NCI-H1105 treated with DMSO at 0.1 percent for 48 hours (cell line): ENCODE measurements at regions not wholly inside any gene's neighbourhood (a gene's known extent, or its start where the extent isn't known, plus 50 kb on each side); places are given as distances from the start of the nearest gene placed in this dataset.

Experiments
- DNase-seq: peaks from one replicate; lab custom pipeline; 2025; lab: John Stamatoyannopoulos, UW

GRCh38 chr9:86830356-86830755 lies 117.0 kb downstream of the GAS1 start:
- DNase-seq: no peak

DNA sequence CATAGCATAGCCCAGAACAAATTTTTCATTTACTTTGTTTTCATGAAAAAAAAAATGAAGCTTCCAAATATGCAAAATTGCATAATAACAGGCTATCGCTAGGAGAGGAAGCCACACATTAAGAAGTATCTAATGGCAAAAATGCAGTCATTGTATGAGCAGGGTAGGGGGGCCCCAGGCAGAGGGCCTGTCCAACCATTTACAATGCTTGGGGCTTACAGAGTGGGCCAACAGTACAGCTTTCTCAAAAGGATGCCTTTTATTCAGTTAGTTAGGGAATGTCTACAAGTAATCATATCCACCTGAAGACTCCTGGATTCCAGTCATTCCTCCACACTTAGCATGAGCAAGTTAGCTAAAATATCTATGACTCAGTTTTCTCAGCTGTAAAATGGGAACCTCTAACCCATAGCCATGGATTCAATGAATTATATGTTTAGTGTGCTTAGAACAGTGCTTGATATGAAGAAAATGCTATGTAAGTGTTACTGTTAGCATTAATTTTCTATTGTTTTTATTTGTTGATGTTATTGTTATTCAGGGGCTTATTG lies 117.7 kb downstream of the GAS1 start:
- DNase-seq: no peak

DNA sequence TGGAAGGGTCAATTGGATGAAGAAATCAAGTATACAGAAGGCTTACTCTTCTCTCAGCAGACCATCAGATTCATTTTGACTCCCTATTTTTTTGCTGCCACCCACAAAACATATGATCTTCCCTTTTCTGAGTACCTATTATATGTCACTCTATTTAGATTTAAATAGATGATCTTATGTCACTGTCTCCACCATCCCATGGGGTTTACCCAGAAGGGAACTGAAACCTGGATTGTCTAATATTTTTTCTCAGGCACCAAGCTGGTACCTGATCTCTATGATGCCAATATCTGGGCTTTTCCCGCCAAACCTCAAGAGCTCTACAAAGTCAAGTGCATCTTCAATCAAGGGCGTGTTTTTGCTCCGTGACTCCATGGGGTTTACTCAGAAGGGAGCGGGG lies 118.7 kb downstream of the GAS1 start:
- no peak for DNase-seq

GRCh38 chr9:86827893-86828292 lies 119.4 kb downstream of the GAS1 start:
- no peak for DNase-seq

GRCh38 chr9:86825299-86825698 lies 122.0 kb downstream of the GAS1 start:
- no peak for DNase-seq

DNA sequence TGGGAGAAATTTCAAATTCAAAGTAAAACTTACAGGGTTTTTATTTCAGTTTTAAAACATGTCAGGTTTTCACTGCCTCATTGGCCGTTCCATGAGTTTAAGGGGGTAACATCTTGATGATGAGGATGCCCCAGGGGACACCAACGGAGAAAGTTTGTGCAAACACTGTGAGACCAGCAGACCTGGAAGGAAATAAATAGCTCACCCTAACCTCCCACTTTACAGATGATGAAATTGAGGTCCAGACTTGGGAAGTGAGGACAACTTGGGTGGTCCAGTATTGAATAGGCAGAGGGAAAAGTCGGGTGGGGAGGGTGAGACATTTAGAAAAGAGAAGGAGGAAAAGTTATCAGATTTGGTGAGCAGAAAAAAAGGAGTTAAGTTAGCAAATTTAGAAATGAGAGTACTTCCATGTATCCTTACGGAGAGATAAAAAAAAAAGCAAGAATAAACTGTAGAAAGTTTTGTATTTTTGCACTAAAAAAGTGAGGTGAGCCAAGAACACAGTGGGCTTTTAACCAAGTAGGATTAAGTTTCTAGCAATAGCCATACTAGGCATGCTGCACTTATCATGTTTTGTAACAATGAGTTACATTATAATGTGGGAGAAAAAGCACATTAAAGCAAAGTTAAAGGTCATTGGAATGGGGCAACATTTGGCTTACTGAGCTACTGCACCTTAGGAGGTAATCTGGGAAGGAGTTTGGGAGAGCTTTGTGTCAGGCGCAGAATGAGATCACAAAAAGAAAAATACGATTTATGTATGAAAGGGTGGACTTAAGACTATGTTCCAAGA lies 125.1 kb downstream of the GAS1 start:
- DNase-seq: no peak

- DNase-seq: no peak
These were observed 126.1 kb downstream of the GAS1 start for GRCh38 chr9:86821006-86821845.

GRCh38 chr9:86819552-86819951 lies 127.8 kb downstream of the GAS1 start:
- no peak for DNase-seq

- no peak for DNase-seq
These were observed 128.7 kb downstream of the GAS1 start for GRCh38 chr9:86818636-86819035.

DNA sequence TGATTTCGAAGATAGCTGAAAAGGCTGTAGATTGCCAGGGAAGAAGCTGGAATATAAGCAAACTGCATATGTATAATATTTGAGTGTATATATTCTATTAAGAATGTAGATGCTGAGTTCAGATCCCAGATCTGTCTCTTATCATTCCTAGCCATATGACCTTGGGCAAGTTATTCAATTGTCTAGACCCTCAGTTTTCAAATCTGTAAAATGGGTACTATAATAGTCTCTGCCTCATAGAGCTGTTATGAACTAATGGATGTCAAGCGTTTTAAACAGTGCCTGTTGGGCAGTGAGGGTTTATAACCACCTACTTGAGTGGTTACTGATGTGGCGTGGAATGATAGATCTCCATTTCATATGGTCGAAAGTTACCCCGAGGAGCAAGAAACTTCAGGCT lies 130.4 kb downstream of the GAS1 start:
- no peak for DNase-seq

- no peak for DNase-seq
These were observed 130.9 kb downstream of the GAS1 start for GRCh38 chr9:86816366-86816765.

DNA sequence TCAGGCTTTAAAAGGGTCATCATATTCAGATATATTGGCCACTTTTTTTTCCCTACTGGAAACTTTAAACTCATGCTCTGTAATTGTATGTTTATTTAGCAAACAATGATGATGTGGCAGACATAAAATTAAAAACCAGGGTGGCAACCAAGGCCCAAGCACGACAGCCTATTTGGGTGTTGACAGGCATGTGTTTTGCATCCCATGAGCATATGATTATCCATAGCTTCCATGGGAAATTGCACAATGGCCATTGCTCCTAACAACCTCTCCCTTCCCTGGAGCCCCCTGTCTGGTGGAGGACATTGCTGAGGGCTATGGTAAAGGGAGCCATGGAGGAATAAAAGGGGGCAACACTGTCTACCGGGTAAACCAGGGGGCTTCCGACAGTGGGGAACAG lies 134.7 kb downstream of the GAS1 start:
- no peak for DNase-seq

DNA sequence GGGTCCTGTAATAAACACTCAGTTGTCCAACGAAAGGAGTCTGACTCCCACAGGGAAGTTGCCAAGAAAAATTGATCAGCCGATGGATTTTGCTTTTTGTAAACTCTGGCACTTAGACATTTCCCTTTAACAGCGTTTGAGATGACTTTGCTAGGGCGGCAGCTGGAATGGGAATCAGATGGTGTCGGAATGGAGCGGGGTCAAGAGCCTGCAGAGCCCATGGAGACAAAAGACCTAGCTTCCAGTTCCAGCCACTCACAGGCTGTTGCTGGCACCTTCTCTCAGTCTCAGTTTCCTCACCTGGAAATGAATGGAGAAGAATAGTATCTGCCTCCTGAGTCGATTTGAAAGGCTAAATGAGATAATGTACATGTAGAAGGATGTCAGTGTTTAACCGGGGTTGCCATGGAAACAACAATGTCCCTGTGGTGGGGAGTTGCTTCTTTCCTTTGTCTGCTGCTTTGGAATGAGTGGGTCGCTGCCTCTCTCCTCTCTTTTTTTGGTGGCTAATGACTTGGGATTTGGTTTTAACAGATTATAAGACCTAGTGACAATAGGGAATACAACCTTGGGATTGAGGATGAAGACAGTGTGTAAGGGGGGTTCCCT lies 137.4 kb downstream of the GAS1 start:
- DNase-seq: no peak

- DNase-seq: no peak
These were observed 138.2 kb downstream of the GAS1 start for GRCh38 chr9:86809151-86809550.

DNA sequence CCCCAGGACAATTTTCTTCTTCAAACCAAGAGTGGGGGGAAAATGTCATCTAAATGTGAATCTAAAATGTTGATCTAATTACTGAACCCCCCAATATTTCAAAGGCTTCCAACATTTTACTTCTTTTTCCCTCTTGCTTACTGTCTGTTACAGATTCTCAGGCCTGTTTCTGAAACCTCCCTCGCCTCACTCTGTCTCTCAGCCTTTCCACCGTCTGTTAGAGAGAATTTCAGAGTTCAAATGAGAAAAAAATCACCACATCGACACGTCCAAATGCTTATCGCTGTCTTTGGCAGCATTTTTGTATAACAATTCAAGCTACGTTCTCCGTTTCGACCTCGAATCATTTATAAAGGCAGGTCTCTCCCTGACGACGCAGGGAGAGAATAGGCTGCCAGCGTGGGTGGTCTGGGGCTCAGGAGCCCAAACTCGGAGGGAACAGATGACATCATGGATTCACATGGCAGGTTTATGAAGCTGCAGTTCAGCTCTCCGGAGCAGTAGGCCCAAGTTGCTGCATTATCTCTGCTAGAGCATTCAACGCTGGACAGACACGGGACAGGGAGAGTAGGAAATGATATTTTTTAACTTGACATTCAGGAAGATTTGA lies 139.8 kb downstream of the GAS1 start:
- DNase-seq: no peak

- DNase-seq: no peak
These were observed 143.3 kb downstream of the GAS1 start for GRCh38 chr9:86804011-86804410.

DNA sequence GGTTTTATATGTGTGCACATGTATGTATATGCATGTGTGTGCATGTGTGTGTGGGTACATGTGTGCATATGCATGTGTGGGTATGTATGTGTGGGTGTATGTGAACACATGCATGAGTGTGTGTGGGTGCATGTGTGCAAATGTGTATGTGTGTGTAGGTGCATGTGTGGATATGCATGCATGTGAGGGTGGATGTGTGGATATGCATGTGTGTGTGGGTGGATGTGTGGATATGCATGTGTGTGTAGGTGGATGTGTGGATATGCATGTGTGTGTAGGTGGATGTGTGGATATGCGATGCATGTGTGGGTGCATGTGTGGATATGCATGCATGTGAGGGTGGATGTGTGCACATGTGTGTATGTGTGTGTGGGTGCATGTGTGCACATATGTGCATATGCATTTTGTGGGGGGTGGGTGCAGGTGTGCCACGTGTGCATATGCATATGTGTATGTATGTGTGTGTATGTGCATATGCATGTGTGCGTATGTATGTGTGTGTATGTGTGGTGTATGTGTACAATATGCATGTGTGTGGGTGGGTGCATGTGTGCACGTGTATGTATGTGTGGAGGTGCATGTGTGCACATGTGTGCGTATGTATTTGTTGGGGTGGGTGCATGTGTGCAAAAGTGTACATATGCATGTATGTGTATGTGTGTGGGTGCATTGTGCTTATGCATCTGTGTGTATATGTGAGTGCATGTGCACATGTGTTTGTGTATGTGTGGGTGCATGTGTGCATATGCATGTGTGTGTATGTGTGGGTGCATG lies 144.2 kb downstream of the GAS1 start:
- no peak for DNase-seq

DNA sequence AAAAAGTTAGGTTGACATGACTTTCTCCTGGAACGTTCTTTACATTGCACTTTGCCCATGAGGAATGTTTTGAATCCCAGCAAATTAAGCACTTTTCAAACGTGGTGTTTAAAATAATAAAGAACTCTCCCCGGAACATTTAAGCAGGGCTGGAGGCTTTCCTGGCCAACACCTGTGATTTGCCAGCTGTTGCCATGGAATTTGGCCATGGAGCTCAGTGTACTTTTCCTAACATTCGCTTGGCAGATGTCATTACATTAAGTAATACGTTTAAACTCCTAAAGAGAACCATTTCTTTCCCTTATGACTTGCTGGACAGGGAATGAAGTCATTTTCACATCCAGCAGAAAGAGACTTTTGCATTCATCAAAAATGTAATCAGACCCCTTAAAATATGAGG lies 146.1 kb downstream of the GAS1 start:
- DNase-seq: no peak

DNA sequence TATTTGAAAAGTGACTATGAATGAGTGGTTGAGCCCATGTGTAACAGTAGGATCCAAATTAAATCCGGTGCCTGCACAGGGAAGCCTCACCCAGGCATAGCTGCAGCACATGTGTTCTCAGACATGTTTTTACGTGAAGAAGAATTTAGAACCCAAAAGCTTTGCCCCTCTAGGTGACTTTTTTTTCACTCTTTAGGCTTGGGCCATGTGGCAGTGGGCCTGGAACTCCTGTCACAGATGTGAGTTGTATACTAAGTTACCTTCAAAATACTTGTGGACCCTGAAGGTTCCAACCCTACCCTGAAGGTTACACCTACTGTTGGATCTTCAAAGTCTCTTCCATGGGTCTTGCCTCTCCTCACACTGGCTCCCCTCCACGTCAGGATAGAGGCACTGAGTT lies 146.6 kb downstream of the GAS1 start:
- no peak for DNase-seq

- DNase-seq: no peak
These were observed 148.3 kb downstream of the GAS1 start for GRCh38 chr9:86798966-86799365.

- DNase-seq: no peak
These were observed 150.6 kb downstream of the GAS1 start for GRCh38 chr9:86796666-86797065.
